ENCODE measurements at regions not wholly inside any gene's neighbourhood (a gene's known extent, or its start where the extent isn't known, plus 50 kb on each side); places are given as distances from the start of the nearest gene placed in this dataset.

- Histone ChIP-seq H3K9me3 (ENCODE audit: control insufficient read depth, insufficient read depth, low read length) (peaks cover 6% of the 10 kb centered on the region), H3K4me3 (ENCODE audit: low read depth, low read length) (no peak overlapping the region), H3K36me3 (ENCODE audit: control insufficient read depth, insufficient read depth, low read length) (no peaks in the 10 kb centered on the region), H3K4me1 (ENCODE audit: control insufficient read depth, insufficient read depth, low read length) (no peaks in the 10 kb centered on the region), H3K27me3 (ENCODE audit: control insufficient read depth, insufficient read depth, low read length) (no peaks in the 10 kb centered on the region), H3K27ac (ENCODE audit: low read depth, low read length) (no peak overlapping the region)
- DNase-seq (ENCODE audit: low read depth in 4 of 6, low spot score in 6 of 6) = no peak
- 50% methylated on average over 1 of the region's 1 CpG for WGBS (ENCODE audit: insufficient coverage)
These were observed 454.0 kb downstream of the NBAS start for GRCh38 chr2:15107137-15107536.

- Histone ChIP-seq H3K4me1 (ENCODE audit: control insufficient read depth, insufficient read depth, low read length) (no peaks in the 10 kb centered on the region), H3K9me3 (ENCODE audit: control insufficient read depth, insufficient read depth, low read length) (peaks cover 4% of the 10 kb centered on the region), H3K27me3 (ENCODE audit: control insufficient read depth, insufficient read depth, low read length) (no peaks in the 10 kb centered on the region), H3K36me3 (ENCODE audit: control insufficient read depth, insufficient read depth, low read length) (no peaks in the 10 kb centered on the region), H3K4me3 (ENCODE audit: low read depth, low read length) (no peak overlapping the region), H3K27ac (ENCODE audit: low read depth, low read length) (no peak overlapping the region)
- no CpG with 5 or more reads among the region's 1 CpG for WGBS (ENCODE audit: insufficient coverage)
- DNase-seq (ENCODE audit: low read depth in 4 of 6, low spot score in 6 of 6) = no peak
These were observed 449.4 kb downstream of the NBAS start for GRCh38 chr2:15111718-15112117.

- Histone ChIP-seq H3K4me3 (ENCODE audit: low read depth, low read length) (no peak overlapping the region), H3K27ac (ENCODE audit: low read depth, low read length) (no peak overlapping the region), H3K36me3 (ENCODE audit: control insufficient read depth, insufficient read depth, low read length) (no peaks in the 10 kb centered on the region), H3K4me1 (ENCODE audit: control insufficient read depth, insufficient read depth, low read length) (no peaks in the 10 kb centered on the region), H3K9me3 (ENCODE audit: control insufficient read depth, insufficient read depth, low read length) (peaks cover 4% of the 10 kb centered on the region), H3K27me3 (ENCODE audit: control insufficient read depth, insufficient read depth, low read length) (no peaks in the 10 kb centered on the region)
- DNase-seq (ENCODE audit: low read depth in 4 of 6, low spot score in 6 of 6) = peak in 1 of 6 donors; percentile 47
- WGBS (ENCODE audit: insufficient coverage) = no CpG with 5 or more reads among the region's 1 CpG
These were observed 448.9 kb downstream of the NBAS start for GRCh38 chr2:15112216-15112615.

- H3K9me3 ChIP-seq (ENCODE audit: control insufficient read depth, insufficient read depth, low read length) = peaks cover 2% of the 10 kb centered on the region
- H3K4me1 ChIP-seq (ENCODE audit: control insufficient read depth, insufficient read depth, low read length) = no peaks in the 10 kb centered on the region
- DNase-seq (ENCODE audit: low read depth in 4 of 6, low spot score in 6 of 6) = no peak
- H3K27ac ChIP-seq (ENCODE audit: low read depth, low read length) = no peak overlapping the region
- H3K36me3 ChIP-seq (ENCODE audit: control insufficient read depth, insufficient read depth, low read length) = no peaks in the 10 kb centered on the region
- H3K27me3 ChIP-seq (ENCODE audit: control insufficient read depth, insufficient read depth, low read length) = no peaks in the 10 kb centered on the region
- H3K4me3 ChIP-seq (ENCODE audit: low read depth, low read length) = no peak overlapping the region
These were observed 445.4 kb downstream of the NBAS start for GRCh38 chr2:15115776-15116175.

- no CpG with 5 or more reads among the region's 6 CpGs for WGBS (ENCODE audit: insufficient coverage)
- Histone ChIP-seq H3K9me3 (ENCODE audit: control insufficient read depth, insufficient read depth, low read length) (no peaks in the 10 kb centered on the region), H3K4me1 (ENCODE audit: control insufficient read depth, insufficient read depth, low read length) (no peaks in the 10 kb centered on the region), H3K4me3 (ENCODE audit: low read depth, low read length) (no peak overlapping the region), H3K27ac (ENCODE audit: low read depth, low read length) (no peak overlapping the region), H3K27me3 (ENCODE audit: control insufficient read depth, insufficient read depth, low read length) (no peaks in the 10 kb centered on the region), H3K36me3 (ENCODE audit: control insufficient read depth, insufficient read depth, low read length) (no peaks in the 10 kb centered on the region)
- DNase-seq (ENCODE audit: low read depth in 4 of 6, low spot score in 6 of 6) = no peak
These were observed 444.3 kb downstream of the NBAS start for GRCh38 chr2:15116830-15117229.

Data from spinal cord (tissue), 9 donors.